Epithelial cell of esophagus (primary cell): ENCODE measurements at regions not wholly inside any gene's neighbourhood (a gene's known extent, or its start where the extent isn't known, plus 50 kb on each side); places are given as distances from the start of the nearest gene placed in this dataset.

ENCODE experiments used
- DNase-seq: peaks from one replicate; pipeline ENCODE4 v3.0.0; 2010; ENCODE audit warnings: low read depth
- H3K4me3 ChIP-seq: 2 replicates; pipeline ENCODE4 v1.5.1; 2011; ENCODE audit warnings: mild to moderate bottlenecking, low read length, control low read depth
- CTCF ChIP-seq: IDR thresholded peaks from 2 replicates; pipeline ENCODE4 v1.5.1; 2011; ENCODE audit warnings: low read depth, mild to moderate bottlenecking, low read length, control low read depth, inconsistent platforms; ENCODE audit not compliant: insufficient read depth; ENCODE audit errors: missing control alignments

GRCh38 chr12:76135456-76135855 lies 51.0 kb upstream of the NAP1L1 start:
- no peak overlapping the region for H3K4me3 ChIP-seq
- DNase-seq, result no peak
- TF ChIP-seq CTCF, result no peak
